ENCODE measurements at regions not wholly inside any gene's neighbourhood (a gene's known extent, or its start where the extent isn't known, plus 50 kb on each side); places are given as distances from the start of the nearest gene placed in this dataset.

- TF ChIP-seq CTCF (IDR thresholded peaks at IDR 0.05) (no peak), POLR2A (IDR thresholded peaks at IDR 0.05) (no peak), POLR2AphosphoS5 (IDR thresholded peaks at IDR 0.05) (no peak), EP300 (IDR thresholded peaks at IDR 0.05) (no peak)
Observed at GRCh38 chr20:11053310-11053709, 379.5 kb upstream of the JAG1 start.

Data from sigmoid colon (tissue), 4 donors.